Liver (tissue), 7 donors: ENCODE measurements at regions not wholly inside any gene's neighbourhood (a gene's known extent, or its start where the extent isn't known, plus 50 kb on each side); places are given as distances from the start of the nearest gene placed in this dataset.

Experiments used
- DNase-seq: peaks from one replicate; pipeline ENCODE4 v3.0.0-alpha.2; 2017; ENCODE audit warnings: low spot score
- H3K27ac ChIP-seq, 2 donors: one replicate each; pipeline ENCODE4 v1.7.0; 2013; ENCODE audit warnings: inconsistent platforms in 2 of 2, low read length in 2 of 2, control low read depth in 1 of 2, low read depth in 1 of 2, mild to moderate bottlenecking in 1 of 2
- H3K27me3 ChIP-seq, 4 donors: one replicate each; pipeline versions ENCODE4 v1.6.1 to v1.7.0; 2013; ENCODE audit warnings: low read length in 3 of 4, inconsistent platforms in 1 of 4, mild to moderate bottlenecking in 1 of 4, moderate library complexity in 1 of 4; ENCODE audit not compliant: control insufficient read depth in 4 of 4, insufficient read depth in 4 of 4
- H3K36me3 ChIP-seq, 4 donors: one replicate each; pipeline versions ENCODE4 v1.6.1 to v1.7.0; 2013; ENCODE audit warnings: low read length in 3 of 4, mild to moderate bottlenecking in 3 of 4, low read depth in 1 of 4, moderate library complexity in 1 of 4; ENCODE audit not compliant: control insufficient read depth in 4 of 4, insufficient read depth in 3 of 4
- H3K4me1 ChIP-seq, 4 donors: one replicate each; pipeline versions ENCODE4 v1.6.1 to v1.7.0; 2013; ENCODE audit warnings: low read length in 3 of 4, mild to moderate bottlenecking in 3 of 4, moderate library complexity in 1 of 4; ENCODE audit not compliant: control insufficient read depth in 4 of 4, insufficient read depth in 4 of 4
- H3K4me3 ChIP-seq, 3 donors: one replicate each; pipeline versions ENCODE4 v1.6.1 to v1.7.0; 2013; ENCODE audit warnings: low read length in 3 of 3, control low read depth in 1 of 3, low read depth in 1 of 3, mild to moderate bottlenecking in 1 of 3
- H3K9ac ChIP-seq, 2 donors: one replicate each; pipeline ENCODE4 v1.7.0; 2013; ENCODE audit warnings: low read length in 2 of 2, mild to moderate bottlenecking in 2 of 2, moderate library complexity in 2 of 2, control low read depth in 1 of 2, low read depth in 1 of 2
- H3K9me3 ChIP-seq, 4 donors: one replicate each; pipeline versions ENCODE4 v1.6.1 to v1.7.0; 2013; ENCODE audit warnings: low read length in 3 of 4; ENCODE audit not compliant: control insufficient read depth in 4 of 4
- ATF3 ChIP-seq: IDR thresholded peaks from 2 replicates; pipeline ENCODE4 v1.6.1; 2016; ENCODE audit warnings: antibody characterized with exemption
- EGR1 ChIP-seq, 2 donors: IDR thresholded peaks; 2 replicates each; pipeline ENCODE4 v1.6.1; 2016 to 2018; ENCODE audit warnings: antibody characterized with exemption in 2 of 2, low read depth in 2 of 2
- FOXA1 ChIP-seq: IDR thresholded peaks from 2 replicates; pipeline ENCODE4 v1.6.1; 2016; ENCODE audit warnings: antibody characterized with exemption
- GABPA ChIP-seq, 2 donors: IDR thresholded peaks in 1 of 2; conservative IDR thresholded peaks in 1 of 2; 2 replicates each; pipeline ENCODE4 v1.6.1; 2016; ENCODE audit warnings: antibody characterized with exemption in 2 of 2, mild to moderate bottlenecking in 1 of 2, moderate library complexity in 1 of 2
- HNF4A ChIP-seq, 2 donors: conservative IDR thresholded peaks; 2 replicates each; pipeline ENCODE4 v1.6.1; 2016; ENCODE audit warnings: antibody characterized with exemption in 2 of 2, mild to moderate bottlenecking in 2 of 2
- HNF4G ChIP-seq: IDR thresholded peaks from 2 replicates; pipeline ENCODE4 v1.6.1; 2016; ENCODE audit warnings: antibody characterized with exemption
- JUND ChIP-seq, 2 donors: IDR thresholded peaks; 2 replicates each; pipeline ENCODE4 v1.6.1; 2016; ENCODE audit warnings: antibody characterized with exemption in 2 of 2
- RAD21 ChIP-seq, 2 donors: IDR thresholded peaks; 2 replicates each; pipeline ENCODE4 v1.6.1; 2016; ENCODE audit warnings: antibody characterized with exemption in 2 of 2, mild to moderate bottlenecking in 2 of 2
- REST ChIP-seq: IDR thresholded peaks from 2 replicates; pipeline ENCODE4 v1.6.1; 2016; ENCODE audit warnings: antibody characterized with exemption, mild to moderate bottlenecking
- RXRA ChIP-seq, 2 donors: IDR thresholded peaks; 2 replicates each; pipeline ENCODE4 v1.6.1; 2017 to 2018; ENCODE audit warnings: antibody characterized with exemption in 2 of 2, mild to moderate bottlenecking in 1 of 2
- SP1 ChIP-seq: IDR thresholded peaks from 2 replicates; pipeline ENCODE4 v1.6.1; 2018; ENCODE audit warnings: antibody characterized with exemption, mild to moderate bottlenecking
- TAF1 ChIP-seq: conservative IDR thresholded peaks from 2 replicates; pipeline ENCODE4 v1.6.1; 2016; ENCODE audit warnings: antibody characterized with exemption, mild to moderate bottlenecking
- YY1 ChIP-seq: IDR thresholded peaks from 2 replicates; pipeline ENCODE4 v1.6.1; 2016; ENCODE audit warnings: antibody characterized with exemption, mild to moderate bottlenecking
- ZBTB33 ChIP-seq: IDR thresholded peaks from 2 replicates; pipeline ENCODE4 v1.6.1; 2016; ENCODE audit warnings: antibody characterized with exemption
- WGBS: extraction: QIAGEN DNeasy Blood & Tissue Kit; methylation state at CpG from one replicate; pipeline ENCODE4 v1.1.7; 2013; 5-methylcytosine and 5-hydroxymethylcytosine counted together
- donor health status: healthy.
- donor health status: healthy.
- donor health status: healthy.
- donor health status: healthy.

- no peak overlapping the region for H3K27ac ChIP-seq
- 62% methylated on average over 3 of the region's 3 CpGs for WGBS
- DNase-seq = no peak
- H3K27me3 ChIP-seq = peaks cover 0 to under 1% (median 0%) of the 10 kb centered on the region in 4 donors
- no peaks in the 10 kb centered on the region for H3K9me3 ChIP-seq
- no peak overlapping the region for H3K4me3 ChIP-seq
- H3K4me1 ChIP-seq = no peaks in the 10 kb centered on the region
- H3K9ac ChIP-seq = no peak overlapping the region
- H3K36me3 ChIP-seq = no peaks in the 10 kb centered on the region
- no peak for TF ChIP-seq ZBTB33
- no peak for TF ChIP-seq ATF3
- TF ChIP-seq SP1 = no peak
- no peak for TF ChIP-seq GABPA (IDR thresholded peaks at IDR 0.05 in 1 of 2, conservative IDR thresholded peaks at IDR 0.05 in 1 of 2)
- no peak for TF ChIP-seq HNF4G
- TF ChIP-seq RAD21 (IDR thresholded peaks at IDR 0.05) = no peak
- TF ChIP-seq YY1 = no peak
- no peak for TF ChIP-seq JUND (IDR thresholded peaks at IDR 0.05)
Measured at GRCh38 chr14:80385336-80385735, 174.0 kb upstream of the DIO2 start.

- Histone ChIP-seq H3K36me3 (no peaks in the 10 kb centered on the region), H3K4me3 (no peak overlapping the region), H3K27ac (no peak overlapping the region), H3K4me1 (no peaks in the 10 kb centered on the region), H3K9ac (no peak overlapping the region), H3K9me3 (no peaks in the 10 kb centered on the region), H3K27me3 (peaks cover 0 to 2% (median 0%) of the 10 kb centered on the region in 4 donors)
- WGBS = 93% methylated on average over 1 of the region's 1 CpG
- TF ChIP-seq YY1 (no peak), RAD21 (IDR thresholded peaks at IDR 0.05) (no peak)
- DNase-seq = no peak
Measured at GRCh38 chr14:80383223-80383622, 171.9 kb upstream of the DIO2 start.

GRCh38 chr14:80381807-80382363 is 170.6 kb upstream of the DIO2 start:
- no peak for DNase-seq
- WGBS = 90% methylated on average over 5 of the region's 5 CpGs
- TF ChIP-seq TAF1 (no peak), FOXA1 (no peak), RAD21 (IDR thresholded peaks at IDR 0.05) (no peak)

GRCh38 chr14:80379035-80379434 is 167.7 kb upstream of the DIO2 start:
- H3K36me3 ChIP-seq = no peaks in the 10 kb centered on the region
- DNase-seq = no peak
- 86% methylated on average over 1 of the region's 1 CpG for WGBS
- H3K4me1 ChIP-seq = no peaks in the 10 kb centered on the region
- H3K9ac ChIP-seq = no peak overlapping the region
- H3K27ac ChIP-seq = no peak overlapping the region
- TF ChIP-seq YY1 (no peak), FOXA1 (no peak), HNF4G (no peak), GABPA (IDR thresholded peaks at IDR 0.05 in 1 of 2, conservative IDR thresholded peaks at IDR 0.05 in 1 of 2) (no peak), HNF4A (conservative IDR thresholded peaks at IDR 0.05) (no peak), SP1 (no peak), JUND (IDR thresholded peaks at IDR 0.05) (no peak), RAD21 (IDR thresholded peaks at IDR 0.05) (no peak), TAF1 (no peak), ZBTB33 (no peak), RXRA (IDR thresholded peaks at IDR 0.05) (no peak), REST (no peak), EGR1 (IDR thresholded peaks at IDR 0.05; ENCODE audit: low read depth in 2 of 2) (no peak)
- H3K4me3 ChIP-seq = no peak overlapping the region
- H3K9me3 ChIP-seq = peaks cover 0 to 4% (median 0%) of the 10 kb centered on the region in 4 donors
- peaks cover 0 to 2% (median 0%) of the 10 kb centered on the region in 4 donors for H3K27me3 ChIP-seq

More at GRCh38 chr14:80381807-80382363, 170.6 kb upstream of the DIO2 start:
- Histone ChIP-seq H3K4me1 (no peaks in the 10 kb centered on the region), H3K4me3 (no peak overlapping the region), H3K27ac (no peak overlapping the region), H3K27me3 (peaks cover 0 to 2% (median 0%) of the 10 kb centered on the region in 4 donors), H3K36me3 (no peaks in the 10 kb centered on the region), H3K9ac (no peak overlapping the region), H3K9me3 (no peaks in the 10 kb centered on the region)
